Mammary epithelial cell (primary cell): ENCODE measurements at regions not wholly inside any gene's neighbourhood (a gene's known extent, or its start where the extent isn't known, plus 50 kb on each side); places are given as distances from the start of the nearest gene placed in this dataset.
"Not testable (repeated sequence)": the region's sequence is repeated elsewhere in the genome, so short reads cannot be mapped to it uniquely, and the experiment has no call there.

Experiments used
- CTCF ChIP-seq, 2 donors: IDR thresholded peaks in 1 of 2; conservative IDR thresholded peaks in 1 of 2; 2 replicates each; pipeline ENCODE4 v1.5.1; 2011 to 2012; ENCODE audit warnings: inconsistent platforms in 2 of 2, low read length in 2 of 2, mild to moderate bottlenecking in 2 of 2, control low read depth in 1 of 2, low read depth in 1 of 2; ENCODE audit not compliant: insufficient read depth in 1 of 2; ENCODE audit errors: extremely low read depth in 1 of 2
- EZH2 ChIP-seq: IDR thresholded peaks from 2 replicates; pipeline ENCODE4 v1.6.1; 2012; ENCODE audit warnings: low read length, inconsistent platforms, borderline replicate concordance

GRCh38 chr14:105704091-105704490 lies 177.7 kb downstream of the TMEM121 start:
- TF ChIP-seq CTCF (conservative IDR thresholded peaks at IDR 0.05 in 1 of 2, IDR thresholded peaks at IDR 0.05 in 1 of 2; ENCODE audit: extremely low read depth in 1 of 2, insufficient read depth in 1 of 2, low read depth in 1 of 2, low read length in 2 of 2); EZH2: not testable (repeated sequence)
